Dermis blood vessel endothelial cell (primary cell): ENCODE measurements at regions not wholly inside any gene's neighbourhood (a gene's known extent, or its start where the extent isn't known, plus 50 kb on each side); places are given as distances from the start of the nearest gene placed in this dataset.
A peak's percentile ranks its signal among the peaks of the same experiment; 100 is the strongest.
"Not testable (repeated sequence)": the region's sequence is repeated elsewhere in the genome, so short reads cannot be mapped to it uniquely, and the experiment has no call there.

Experiments
- DNase-seq: peaks from one replicate; pipeline ENCODE4 v3.0.0; 2010

DNA sequence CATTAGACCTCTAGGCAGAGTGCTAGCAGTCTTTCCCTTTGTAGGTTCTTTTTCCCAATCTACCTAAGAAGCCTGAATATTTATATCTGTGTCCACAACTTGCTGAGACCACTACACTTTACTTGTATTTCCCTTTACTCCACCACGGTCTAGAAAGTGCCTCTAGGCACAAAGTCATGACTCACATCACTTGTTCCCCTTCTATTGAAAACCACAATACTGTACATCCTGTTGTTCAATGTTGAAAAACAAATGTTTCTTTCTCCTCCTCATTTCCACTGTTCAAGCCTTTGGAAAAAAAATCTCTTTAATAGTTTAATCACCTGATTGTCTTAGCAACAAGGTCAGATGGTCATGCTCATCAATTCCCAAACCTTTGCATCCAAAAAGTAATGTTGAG is 326.7 kb downstream of the GUCY2F start:
- DNase-seq = no peak

DNA sequence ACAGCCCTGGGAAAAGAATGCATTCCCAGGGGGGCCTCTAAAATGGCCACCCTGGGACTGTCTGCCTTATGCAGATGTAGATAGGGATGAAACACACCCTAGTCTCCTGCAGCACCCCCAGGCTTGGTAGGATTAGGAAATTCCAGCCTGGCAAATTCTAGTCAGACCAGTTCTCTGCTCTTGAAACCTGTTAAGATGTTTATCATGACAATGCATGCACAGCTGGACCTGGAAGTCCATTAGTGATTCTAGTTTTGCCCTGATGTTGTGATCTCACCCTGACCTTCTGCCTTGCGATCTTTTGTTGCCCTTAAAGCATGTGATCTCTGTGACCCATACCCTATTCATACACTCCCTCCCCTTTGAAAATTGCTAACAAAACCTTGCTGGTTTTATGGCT is 337.7 kb downstream of the GUCY2F start:
- not testable (repeated sequence) for DNase-seq

DNA sequence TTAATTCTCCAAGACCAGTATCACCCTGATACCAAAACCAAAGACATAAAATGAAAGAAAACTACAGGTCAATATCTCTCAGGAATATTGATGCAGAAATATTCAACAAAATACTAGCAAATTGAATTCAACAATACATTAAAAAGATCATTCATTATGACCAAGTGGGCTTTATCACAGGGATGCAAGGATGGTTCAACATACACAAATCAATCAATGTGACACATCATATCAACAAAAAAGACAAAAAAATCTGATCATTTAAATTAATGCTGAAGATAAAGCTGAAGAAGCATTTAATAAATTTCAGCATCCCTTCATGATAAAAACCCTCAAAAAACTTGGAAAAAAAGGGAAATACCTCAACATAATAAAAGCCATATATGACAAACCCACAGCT is 341.4 kb downstream of the GUCY2F start:
- no peak for DNase-seq

DNA sequence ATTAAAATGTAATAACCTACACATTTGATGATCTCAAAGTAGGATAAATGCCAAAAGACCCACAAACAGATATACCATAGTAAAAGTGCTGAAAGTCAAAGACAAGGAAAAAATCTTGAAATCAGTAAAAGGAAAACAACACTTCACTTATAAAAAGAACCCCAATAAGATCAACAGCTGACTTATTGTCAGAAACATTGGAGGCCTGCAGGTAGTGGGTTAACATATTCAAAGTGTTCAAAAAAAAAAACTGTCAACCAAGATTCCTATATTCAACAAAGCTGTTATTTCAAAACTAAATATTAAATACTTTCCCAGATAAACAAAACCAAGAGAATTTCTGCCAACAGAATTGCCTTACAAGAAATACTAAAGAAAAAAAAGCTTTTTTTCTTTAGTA is 347.1 kb downstream of the GUCY2F start:
- no peak for DNase-seq

DNA sequence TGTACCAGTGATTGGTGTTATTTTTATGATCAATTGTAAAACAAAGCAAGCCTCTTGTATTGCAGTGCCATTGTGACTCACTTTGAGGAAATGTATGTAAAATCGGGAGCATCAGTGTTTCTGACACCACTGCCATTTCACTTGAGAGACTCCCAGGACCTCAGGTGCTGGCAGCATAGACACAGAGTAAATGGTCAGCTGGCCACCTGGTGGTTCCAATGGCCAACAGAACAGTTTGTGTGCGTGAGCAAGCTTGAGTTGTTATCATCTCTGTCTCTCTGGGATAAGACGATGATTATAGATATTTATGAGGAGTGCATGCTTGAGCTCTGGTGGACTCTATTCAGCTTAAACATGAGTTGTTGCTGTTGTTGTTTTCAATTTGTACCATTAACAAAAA is 356.6 kb downstream of the GUCY2F start:
- no peak for DNase-seq

DNA sequence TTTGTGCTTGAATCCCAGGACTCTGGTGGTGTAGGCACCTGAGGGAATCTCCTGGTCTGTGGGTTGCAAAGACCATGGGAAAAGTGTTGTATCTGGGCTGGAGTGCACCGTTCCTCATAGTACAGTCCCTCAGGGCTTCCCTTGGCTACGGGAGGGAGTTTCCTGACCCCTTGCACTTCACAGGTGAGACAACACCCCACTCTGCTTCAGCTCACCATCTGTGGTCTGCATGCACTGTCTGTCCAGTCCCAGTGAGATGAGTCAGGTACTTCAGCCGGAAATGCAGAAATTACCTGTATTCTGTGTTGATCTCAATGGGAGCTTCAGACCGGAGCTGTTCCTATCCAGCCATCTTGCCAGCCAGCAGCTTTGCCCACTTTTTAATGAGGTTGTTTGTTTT is 353.0 kb upstream of the IRS4 start:
- no peak for DNase-seq

DNA sequence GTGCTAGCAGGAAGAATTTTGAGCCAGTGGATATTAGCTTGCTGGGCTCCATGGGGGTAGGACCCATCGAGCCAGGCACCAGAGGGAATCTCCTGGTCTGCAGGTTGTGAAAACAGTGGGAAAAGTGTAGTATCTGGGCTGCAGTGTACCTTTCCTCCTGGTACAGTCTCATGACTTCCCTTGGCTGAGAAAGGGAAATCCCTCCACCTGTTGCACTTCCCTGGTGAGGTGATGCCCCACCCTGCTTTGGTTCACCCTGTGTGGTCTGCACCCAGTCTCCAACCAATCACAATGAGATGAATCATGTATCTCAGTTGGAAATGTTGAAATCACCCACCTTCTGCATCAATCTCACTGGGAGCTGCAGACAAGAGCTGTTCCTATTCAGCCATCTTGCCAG is 341.4 kb upstream of the IRS4 start:
- no peak for DNase-seq

DNA sequence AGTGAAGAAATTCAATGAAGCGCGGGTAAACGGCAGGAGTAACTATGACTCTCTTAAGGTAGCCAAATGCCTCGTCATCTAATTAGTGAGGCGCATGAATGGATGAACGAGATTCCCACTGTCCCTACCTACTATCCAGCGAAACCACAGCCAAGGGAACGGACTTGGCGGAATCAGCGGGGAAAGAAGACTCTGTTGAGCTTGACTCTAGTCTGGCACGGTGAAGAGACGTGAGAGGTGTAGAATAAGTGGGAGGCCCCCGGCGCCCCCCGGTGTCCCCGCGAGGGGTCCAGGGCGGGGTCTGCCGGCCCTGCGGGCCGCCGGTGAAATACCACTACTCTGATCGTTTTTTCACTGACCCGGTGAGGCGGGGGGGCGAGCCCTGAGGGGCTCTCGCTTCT is 317.8 kb upstream of the IRS4 start:
- DNase-seq = peak; percentile 7

DNA sequence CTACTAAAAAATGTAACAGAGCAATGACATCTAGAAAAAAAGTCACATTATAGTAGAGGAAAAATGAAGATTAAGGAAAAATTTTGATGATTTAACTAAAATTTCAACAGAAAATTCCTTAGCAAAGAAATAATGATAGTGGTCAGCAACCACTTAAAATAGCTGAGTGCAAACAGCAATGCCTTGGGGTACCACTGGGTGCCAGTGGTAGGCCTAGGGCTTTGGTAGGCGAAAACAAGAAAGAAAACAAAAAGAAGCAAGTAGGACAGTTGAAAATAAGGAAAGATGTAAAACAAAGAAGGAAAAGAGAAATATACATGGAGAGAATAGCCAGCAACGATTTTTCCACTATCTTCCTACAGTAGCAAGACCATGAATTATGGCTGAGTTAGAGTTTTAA is 313.5 kb upstream of the IRS4 start:
- DNase-seq = peak; percentile 0

DNA sequence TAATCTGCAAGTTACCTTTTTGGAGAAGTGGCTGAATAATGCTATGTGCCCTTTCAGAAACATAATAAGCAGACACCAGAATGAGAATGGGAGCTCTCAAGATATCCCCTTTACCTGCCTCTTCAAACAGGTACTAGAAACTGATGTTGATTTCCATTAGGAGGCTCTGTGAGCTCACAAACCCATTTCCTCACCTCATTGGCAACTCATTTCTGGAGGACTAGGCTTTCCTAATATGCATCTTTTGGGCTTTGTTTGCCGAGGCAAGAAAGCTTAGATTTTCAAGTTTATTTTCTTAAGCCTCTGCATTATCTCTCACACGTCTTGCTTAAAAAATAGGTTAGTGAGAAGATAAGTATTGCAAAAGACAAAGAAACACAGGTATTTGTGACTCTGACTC is 313.1 kb upstream of the IRS4 start:
- no peak for DNase-seq

DNA sequence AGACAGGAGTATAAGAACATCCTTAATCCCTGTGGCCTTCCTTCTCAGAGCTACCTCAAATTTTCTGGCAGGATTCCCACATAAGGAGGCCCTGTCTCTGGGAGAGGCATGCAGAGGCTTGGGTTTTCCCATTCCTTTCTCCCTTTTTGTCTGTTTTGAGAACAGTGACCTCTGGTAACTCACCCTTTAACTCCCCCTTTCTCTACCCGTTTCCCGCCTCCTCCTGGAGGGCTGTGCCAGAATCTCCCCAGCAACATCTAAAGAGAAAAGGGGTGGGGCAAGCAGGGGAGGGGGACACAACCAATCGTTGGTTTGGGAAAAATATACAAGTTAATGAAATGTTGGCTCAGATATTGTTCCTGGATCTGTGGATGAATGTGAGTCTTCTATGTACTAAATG is 303.7 kb upstream of the IRS4 start:
- no peak for DNase-seq

DNA sequence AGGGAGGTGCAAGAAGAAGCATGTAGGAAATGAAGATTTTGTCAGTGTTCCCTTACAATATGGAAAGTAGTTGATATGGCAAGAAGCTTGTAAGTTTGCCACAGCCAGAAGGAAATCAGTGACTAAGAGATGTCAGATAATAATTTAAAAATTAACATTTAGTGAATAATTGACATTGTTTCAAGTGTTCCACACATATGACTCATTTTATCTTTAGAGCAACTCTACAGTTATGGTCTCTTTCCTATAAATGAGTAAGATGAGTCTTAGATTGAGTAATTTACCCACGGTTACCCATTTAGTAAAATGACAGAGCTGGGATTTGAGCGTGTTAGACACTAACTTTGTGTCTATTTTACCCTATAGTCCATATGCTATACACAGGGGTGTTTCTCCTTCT is 300.3 kb upstream of the IRS4 start:
- no peak for DNase-seq

DNA sequence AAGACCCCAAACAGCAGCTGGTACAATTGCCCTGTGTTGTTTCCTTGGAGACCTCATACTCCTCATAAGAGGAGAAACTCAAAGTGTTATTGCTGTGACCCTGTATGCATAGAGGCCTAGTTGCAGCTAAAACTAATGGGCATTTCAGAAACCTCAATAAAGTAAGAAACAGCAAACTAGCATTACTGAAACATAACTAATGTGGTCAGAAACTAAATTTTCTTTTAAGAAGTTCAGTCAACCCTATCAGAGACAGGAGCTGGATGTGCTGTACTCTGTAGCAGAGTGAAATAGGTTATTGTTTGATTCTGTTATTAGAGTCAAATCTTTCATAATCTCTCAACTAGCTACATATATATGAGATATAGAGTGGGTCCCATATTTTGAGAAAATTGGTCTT is 257.5 kb upstream of the IRS4 start:
- DNase-seq = no peak

DNA sequence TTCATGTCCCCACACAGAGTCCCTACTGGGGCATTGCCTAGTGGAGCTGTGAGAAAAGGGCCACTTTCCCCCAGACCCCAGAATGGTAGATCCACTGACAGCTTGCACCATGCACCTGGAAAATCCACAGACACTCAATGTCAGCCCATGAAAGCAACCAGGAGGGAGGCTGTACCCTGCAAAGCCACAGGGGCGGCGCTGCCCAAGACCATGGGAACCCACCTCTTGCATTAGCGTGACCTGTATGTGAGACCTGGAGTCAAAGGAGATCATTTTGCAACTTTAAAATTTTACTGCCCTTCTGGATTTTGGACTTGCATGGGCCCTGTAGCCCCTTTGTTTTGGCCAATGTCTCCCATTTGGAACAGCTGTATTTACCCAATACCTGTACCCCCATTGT is 236.5 kb upstream of the IRS4 start:
- not testable (repeated sequence) for DNase-seq

DNA sequence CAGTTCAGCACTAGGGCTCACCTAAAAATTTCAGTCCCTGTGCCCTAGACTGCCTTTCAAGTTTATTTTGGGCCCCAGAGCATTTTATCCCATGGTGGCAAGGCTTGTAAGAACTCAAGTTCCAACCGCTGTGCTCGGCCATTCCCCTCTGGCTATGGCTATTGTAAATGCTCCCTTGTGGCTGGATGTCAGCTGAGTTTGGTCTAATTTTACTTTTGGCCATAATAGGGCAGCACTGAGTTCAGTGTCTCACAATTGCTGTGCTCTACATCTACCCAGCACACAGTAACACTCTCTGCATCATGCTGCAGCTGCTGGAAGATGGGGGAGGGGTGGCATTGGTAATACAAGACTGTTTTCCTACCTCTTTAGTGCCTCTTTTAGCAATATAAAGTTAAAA is 210.8 kb upstream of the IRS4 start:
- DNase-seq = no peak

DNA sequence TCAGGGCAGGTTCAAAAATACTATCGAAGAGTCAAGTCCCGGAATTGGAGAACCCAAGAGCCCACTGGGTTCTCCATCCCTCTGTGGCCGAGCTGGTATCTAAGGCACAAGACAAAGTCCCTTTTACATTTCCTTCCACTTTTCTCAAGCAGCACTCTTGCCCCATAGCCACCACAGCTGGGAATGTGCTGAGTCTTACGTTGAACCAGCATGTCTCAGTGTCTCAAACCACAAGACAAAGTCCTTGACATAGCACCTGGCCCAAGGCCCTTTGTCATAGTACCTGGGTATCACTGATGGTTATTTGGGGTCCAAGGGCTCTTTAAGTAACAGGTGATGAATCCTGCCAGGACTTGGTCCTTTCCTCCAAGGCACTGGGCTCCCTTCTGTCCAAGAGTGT is 210.2 kb upstream of the IRS4 start:
- DNase-seq = no peak

DNA sequence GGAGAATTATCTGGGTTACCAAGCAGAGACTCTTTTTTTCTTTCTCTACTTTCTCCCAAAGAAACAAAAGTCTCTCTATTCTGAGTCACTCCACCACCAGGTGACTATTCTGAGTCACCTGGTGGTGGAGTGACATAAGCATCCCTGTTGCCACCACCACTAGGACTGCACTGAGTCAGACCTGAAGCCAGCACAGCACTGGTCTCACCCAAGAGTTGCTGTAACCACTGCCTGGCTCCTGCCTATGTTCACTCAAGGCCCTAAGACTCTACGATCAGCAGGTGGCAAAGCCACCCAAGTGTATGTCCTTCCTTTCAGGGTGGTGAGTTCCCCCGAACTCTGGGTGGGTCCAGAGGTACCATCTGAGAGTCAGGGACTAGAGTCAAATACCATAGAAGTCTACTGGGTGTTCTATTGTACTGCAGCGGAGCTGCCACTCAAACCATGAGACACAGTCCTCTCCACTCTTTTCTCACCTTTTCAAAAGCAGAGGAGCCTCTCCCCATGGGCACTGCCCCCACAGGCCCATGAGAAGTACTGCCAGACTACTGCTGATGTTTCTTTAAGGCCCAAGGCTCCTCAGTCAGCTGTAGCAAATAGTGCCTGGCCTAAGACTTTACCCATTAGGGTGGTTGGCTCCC is 209.6 kb upstream of the IRS4 start:
- no peak for DNase-seq

DNA sequence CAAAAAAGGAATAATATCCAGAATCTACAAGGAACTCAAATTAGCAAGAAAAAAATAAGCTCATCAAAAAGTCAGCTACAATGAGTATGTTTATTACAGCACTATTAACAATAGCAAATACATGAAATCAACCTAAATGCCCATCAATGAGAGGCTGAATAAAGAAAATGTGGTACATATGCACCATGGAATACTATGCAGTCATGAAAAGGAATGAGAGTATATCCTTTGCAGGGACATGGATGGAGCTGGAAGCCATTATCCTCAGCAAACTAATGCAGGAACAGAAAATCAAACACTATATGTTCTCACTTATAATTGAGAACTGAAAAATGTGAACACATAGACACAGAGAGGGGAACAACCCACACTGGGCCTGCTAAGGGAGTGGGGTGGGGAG is 178.4 kb upstream of the IRS4 start:
- no peak for DNase-seq

DNA sequence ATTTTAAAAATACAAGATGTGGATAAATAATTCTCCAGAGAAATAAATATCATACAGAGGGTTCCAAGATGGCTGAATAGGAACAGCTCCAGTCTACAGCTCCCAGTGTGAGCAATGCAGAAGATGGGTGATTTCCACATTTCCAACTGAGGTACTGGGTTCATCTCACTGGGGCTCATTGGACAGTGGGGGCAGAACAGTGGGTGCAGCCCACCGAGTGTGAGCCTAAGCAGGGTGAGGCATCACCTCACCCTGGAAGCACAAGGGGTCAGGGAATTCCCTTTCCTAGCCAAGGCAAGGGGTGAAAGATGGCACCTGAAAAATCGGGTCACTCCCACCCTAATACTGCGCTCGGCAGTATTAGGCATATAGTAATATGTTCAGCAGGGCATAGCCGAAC is 167.5 kb upstream of the IRS4 start:
- not testable (repeated sequence) for DNase-seq

DNA sequence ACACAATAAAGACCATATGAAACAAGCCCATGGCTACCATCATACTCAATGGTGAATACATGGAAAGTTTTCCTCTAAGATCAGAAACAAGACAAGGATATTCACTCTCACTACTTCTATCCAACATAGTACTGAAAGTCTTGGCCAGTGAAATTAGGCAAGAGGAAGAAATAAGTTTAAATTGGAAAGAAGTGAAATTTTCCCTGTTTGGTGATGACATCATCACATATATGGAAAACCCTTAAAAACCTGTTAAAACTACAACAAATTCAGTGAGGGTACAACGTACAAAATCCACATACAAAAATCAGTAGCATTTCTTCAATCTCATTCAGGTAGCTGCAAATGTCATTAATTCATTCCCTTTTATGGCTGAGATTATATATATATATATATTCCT is 164.0 kb upstream of the IRS4 start:
- no peak for DNase-seq

DNA sequence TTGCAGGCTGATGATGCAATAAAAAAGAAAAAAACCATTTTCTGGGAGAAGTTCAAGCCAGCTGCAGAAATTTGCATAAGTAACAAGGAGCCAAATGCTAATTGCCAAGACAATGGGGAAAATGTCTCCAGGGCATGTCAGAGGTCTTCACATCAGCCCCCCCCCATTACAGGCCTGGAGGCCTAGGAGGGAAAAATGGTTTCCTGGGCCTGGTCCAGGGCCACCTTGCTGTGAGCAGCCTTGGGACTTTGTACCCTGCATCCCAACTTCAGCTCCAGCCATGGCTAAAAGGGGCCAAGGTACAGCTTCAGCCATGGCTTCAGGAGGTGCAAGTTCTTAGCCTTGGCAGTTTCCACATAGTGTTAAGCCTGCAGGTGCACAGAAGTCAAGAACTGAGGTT is 160.0 kb upstream of the IRS4 start:
- DNase-seq = not testable (repeated sequence)

DNA sequence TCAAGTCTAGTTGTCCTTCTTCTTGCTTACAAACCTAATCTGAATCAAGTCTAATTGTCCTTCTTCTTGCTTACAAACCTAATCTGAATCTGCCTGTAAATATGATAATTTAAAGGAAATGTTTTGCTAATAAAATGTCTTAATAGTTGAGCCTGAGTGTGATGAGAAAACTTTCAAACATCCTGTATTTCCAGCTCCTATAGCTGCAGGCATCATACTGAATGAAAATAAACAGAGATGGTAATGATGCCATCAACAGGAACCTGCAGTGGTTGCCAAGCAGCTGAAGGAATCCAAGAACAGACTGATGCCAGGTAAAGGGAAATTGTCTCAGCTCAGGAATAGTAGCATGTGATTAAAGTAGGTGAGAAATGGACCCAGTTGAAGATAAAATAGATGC is 156.1 kb upstream of the IRS4 start:
- DNase-seq = no peak

DNA sequence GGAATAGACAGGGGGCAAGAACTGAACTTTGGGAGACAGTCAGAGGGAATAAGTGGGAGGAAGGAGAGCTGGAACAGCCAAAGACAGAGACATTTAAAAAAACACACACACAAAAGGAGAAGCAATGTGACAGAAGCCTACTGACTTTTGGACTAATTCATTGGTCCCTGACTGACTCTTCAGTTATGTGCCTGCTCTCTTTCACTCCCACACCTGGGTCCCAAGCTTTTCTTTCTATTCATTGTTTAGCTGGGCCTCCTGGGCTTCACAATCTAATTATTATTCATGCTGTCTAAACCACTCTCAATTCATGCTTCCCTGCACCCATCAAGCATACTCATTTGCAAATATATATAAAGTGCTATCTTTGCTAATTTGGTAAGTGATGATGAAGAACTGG is 139.2 kb upstream of the IRS4 start:
- DNase-seq = no peak

DNA sequence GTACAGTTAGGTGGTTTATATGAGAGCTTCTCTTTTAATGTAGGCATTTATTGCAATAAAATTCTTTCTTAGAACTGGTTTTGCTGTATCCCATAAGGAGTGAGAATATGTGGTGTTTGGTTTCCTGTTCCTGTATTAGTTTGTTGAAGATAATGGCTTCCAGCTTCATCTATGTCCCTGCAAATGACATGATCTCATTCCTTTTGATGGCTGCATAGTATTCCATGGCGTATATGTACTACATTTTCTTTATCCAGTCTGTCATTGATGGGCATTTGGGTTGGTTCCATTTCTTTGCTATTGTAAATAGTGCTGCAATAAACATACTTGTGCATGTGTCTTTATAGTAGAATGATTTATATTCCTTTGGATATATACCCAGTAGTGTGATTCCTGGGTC is 106.7 kb upstream of the IRS4 start:
- not testable (repeated sequence) for DNase-seq

DNA sequence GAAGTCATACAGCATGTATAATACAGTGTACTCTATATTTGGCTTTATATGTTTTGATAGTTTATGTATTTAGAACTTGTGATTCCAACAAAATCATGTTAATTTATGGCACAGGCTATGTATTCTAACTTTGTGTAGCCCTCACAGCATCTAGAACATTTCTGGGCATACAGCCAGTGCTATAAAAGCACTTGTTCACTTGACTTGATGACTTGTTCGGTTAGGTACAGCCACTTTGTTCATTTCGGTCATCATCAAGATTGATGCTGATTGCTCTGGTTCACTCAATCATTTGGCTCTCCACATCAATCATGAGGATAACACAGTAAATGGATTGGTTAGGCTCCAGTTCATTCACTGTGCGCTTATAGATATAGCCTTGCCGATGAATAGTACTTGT is 97.6 kb upstream of the IRS4 start:
- no peak for DNase-seq

DNA sequence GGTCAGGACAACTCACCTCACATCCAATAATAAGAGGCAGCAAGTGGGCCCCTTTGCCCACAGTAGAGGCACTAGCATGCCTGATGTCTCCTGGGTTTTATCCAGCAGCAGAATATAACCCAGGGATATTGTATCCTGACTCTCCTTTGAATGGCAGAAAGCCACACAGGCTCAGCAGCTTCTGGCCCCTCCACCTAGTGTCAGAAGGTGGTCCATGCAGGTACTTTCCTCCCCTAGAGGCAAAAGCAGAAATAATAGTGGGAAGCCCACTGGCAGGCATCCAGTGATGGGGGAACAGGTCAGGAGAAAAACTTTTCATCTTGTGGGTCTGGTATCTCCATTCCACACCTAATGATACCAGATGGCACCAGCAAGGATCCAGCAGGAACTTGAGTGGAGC is 75.5 kb upstream of the IRS4 start:
- no peak for DNase-seq
